ENCODE measurements at regions not wholly inside any gene's neighbourhood (a gene's known extent, or its start where the extent isn't known, plus 50 kb on each side); places are given as distances from the start of the nearest gene placed in this dataset.

DNA sequence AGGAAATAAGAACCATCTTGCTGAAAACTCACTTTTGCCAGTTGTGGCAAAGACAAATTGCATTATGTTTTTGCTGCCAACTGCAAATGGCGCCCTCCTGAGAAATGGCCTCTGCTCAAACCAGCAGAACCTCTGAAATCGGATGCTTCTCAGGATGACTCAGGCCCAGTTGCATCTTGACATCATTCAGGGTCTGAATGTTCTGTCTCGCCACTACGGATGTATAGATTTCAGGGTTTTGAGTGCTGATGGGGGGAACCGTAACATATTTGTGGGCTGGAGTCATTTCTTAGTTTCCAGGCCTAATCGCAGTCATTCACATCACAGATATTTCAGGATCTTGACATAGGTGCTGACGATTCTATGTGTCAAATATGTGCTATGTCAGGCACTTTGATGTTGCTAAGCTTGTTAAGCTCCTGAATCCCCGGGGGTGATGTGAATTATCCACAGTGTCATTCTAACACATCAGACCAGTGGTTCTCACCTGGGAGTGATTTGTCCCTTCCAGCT lies 207.1 kb downstream of the NFATC2 start:
- no peak for DNase-seq

DNA sequence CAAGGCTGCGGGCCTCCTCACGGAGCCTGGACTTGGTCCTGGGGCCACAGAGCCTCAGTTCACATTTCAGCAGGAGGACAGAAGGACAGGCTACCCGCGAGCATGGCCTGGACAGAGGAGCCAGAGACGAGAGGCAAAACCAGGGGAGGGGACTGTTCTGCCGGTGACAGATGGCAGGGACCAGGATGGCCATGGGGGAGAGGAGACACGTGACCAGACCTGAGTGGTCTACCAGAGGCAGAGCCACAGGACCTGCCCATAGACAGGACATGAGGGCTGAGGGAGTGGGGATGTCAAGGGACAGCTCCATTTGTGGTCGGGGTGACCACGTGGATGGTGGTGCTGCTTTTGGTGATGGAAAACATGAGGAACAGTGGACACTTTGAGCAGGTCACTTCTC lies 207.9 kb downstream of the NFATC2 start:
- no peak for DNase-seq

DNA sequence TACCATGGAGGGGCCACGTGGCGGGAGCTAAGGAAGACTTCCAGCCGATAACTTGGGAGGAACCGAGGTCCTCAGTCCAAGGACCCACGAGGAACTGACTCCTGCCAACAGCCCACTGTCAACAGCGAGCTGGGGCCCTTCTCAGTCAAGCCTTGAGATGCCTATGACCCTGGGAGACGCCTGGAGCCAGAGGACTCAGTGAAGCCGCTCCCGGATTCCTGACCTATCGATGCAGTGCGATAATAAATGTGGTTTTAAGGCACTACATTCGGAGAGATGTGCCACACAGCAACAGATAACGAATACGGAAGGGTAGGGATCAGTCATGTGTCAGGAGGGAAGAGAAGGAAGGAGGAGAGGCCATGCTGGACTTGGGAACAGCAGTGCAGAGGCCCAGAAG lies 208.5 kb downstream of the NFATC2 start:
- no peak for DNase-seq

DNA sequence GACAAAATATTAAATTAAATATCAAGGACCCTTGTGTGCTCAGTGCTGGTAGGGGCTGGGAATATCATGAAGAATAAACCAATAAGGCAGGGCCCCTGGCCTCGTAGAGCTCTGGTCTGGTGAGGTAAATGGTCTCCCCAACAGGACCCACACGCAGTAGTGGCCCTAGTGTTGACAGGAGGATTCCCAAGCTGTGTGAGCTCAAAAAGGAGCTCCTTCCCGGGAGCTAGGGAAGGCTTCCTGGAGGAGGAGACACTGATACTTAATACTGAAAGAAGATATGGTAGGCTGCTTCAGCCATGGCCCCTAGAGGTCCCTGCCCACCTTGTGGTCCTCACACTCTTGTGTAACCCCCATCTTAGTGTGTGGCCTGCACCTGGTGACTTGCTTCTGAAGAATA lies 209.1 kb downstream of the NFATC2 start:
- DNase-seq = no peak

DNA sequence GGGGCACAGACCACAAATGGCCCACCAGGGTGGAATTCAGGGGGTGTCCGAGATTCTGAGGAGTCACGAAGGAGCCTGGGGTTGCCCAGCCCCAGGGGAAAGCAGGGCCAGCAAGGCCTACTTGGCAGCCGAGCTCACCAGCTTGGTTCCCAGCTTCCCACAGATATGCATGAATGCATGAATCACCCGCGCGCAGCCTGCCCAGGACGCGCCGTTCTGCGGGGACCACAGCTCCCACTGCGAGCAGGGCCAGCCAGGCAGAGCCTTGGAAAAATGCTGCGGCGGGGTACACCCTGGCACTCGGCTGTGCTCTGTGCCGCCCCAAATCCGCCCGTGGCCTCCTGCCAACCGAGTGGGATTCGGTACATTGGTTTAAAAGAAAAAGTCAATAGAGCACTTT lies 211.0 kb downstream of the NFATC2 start:
- DNase-seq = no peak

DNA sequence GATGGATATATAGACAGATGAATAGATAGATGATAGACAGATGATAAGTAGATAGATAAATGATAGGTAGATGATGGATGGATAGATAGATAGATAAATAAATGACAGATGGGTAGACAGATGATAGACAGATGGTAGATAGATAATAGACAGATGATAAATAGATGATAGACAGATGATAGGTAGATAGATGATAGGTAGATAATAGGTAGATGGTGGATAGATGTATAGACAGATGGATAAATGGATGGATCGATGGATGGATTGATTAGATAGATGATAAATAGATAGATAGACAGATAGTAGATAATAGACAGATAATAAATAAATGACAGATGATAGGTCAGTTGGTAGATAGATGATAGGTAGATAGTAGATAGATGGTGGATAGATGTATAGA lies 212.7 kb downstream of the NFATC2 start:
- DNase-seq = no peak

DNA sequence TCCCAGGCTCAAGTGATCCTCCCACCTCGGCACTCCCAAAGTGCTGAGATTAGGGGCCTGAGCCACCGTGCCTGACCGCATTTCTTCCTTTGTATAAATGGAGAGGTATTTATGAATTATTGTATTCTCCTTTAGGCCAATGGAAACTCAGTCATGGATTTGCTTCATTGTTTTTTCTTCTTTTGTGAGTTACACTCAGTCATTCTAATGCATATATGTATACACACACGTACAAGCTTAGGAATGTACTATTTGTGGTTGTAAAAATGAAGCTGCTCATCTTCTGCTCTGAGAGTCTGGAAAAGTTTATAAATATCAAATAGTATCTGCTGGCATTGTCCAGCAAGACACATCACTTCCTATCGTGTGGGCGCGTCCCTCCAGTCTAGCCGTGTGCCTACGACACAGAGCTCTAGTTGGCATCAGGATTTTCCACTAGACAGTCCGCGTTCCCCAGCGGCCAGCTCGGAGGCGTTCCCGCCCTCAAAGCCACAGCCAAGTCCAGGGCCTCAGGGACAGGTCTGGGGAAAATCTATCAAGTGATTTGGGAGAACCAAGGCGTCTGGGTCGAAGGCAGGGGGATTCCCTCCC lies 215.2 kb downstream of the NFATC2 start:
- DNase-seq = no peak

DNA sequence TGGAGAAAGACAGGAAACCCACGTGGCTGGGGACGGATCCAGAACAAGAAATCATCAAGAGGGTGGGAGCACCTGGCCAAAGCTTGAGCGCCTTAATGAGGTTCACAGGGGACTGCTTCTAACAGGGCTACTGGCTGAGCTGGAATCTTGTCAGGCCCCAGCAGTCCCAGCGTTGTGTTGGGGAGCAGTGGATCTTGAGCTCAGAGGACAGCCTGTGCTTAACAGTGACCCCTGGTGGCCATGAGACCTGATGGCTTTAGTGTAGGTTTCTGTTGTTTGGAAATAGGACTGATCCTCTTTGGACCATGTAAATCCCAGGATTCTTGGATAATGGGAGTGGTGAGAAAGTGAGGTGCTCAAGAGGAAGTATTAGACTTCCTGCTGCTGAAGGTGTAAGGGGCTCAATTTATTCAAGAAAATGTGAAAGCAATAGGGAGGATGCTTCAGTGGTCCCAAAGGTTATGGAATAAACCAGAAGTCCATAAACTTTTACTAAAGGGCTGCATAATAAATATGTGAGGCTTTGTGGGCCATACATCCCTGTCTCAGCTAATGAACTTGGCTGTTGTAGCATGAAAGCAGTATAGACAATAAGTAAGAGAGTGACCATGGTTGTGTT lies 216.2 kb downstream of the NFATC2 start:
- DNase-seq = peak; percentile 39

DNA sequence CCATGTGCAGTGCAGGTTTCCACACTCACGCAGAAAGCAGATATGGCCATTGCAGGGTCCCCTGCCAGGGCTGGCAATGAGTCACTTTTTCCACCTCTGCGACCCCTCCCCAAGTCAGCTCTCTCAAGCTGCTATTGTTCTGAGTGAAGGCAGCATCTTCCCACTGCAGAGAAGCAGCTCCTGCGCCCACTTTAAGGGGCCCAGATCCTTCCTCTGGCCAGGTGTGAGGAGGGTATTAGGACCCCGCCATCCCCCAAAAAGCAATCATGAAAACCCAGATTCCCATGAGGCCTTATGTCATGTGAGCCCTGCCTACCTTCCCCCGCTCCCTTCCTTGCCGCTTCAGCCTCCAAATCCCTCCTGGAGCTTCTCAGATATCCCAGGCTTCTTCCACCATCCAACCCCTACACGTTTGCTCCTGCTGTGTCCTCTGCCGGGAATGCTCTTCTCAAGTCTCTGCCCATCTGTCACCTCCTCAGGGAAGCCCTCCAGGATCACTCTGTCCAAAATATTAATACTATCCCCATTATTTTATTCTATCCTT lies 220.3 kb downstream of the NFATC2 start:
- no peak for DNase-seq

DNA sequence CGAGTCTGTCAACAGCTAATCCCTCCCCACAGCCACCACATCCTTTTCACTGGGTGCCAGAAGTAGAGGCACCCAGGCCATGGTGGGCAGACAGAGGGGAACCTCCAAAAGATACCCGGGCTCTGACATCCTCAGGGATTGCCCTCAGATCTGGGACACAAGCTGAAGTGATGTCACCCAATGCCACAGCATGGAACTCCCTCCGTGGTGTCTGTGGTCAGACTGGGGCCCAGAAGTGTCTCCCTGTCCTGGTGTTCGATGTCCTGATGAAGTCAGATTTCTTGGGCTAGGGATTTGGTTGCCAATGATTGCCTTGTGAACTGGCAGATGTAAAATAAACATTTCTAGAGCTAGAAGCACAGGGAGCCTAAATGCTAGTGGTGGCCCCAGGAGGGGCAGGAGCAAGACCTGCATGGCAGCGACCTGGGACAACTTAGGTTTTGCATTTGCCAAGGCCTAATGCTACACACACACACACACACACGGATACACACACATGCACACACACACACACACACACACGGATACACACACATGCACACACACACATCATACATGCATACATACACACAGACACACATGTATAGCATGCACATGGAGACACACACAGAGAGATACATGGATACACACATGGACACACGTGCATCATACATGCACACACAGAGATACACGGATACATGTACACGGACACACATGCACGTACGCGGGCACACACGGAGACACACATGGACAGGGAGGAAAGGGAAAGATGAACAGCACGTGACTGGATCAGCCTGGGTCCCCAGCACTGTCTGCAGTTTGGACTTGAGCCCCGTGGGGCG lies 221.0 kb downstream of the NFATC2 start:
- DNase-seq = no peak

DNA sequence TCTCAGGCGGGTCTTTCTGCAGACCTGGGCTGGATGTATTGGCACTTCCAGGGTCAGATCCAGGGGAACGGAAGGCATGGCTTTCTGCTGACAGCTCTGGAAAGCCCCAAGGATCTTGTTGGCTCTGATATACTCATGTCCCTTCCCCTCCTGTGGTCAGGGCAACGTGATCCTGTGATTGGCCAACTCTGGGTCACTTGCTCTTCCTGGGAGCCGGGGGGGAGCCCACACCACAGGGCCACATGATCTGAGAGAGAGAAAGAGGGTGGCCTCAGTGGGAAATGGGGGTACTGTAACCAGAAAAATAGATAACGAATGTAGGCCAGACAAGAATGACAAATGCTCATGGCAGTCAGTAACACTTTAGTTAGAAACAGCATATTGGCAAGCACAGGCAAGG lies 223.0 kb downstream of the NFATC2 start:
- no peak for DNase-seq

DNA sequence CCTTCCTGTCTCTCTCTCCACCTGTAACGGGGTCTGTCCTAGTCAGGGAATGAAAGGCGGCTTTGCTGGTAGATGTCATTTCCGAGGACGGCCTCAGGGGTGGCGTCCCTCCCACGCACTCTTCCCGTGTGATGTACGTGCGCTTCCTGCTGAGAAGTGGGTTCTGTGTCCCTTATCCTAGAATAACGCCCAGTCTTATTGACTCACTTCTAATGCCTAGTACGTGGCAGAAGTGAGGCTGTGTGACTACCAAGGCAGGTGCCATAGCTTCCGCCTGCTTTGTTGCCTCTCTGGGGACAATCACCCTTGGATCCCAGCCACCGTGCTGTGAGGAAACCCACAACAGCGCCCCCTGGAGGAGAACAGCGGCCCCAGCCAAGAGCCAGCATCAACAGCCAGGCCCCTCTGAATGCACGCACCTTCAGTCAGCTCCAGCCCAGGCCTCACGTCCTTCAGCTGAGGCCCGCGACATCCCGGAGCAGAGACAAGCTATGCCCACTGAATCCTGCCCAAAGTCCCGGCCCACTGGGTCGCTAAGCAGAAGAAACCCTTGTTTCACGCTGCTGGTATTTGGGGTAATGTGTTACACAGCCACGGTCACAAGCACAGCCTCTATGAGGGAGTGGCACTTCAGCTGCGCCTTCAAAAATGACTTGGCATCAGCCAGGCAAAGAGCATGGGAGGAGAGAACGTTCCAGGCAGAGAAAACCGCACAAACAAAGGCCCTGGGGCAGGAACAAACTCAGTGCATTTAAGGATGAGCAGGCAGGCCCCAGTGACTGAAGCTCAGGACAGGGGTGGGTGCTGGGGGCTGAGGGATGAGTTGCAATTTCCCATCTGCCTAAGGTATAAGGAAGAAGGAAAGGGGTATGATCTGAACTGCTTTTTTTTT lies 224.2 kb downstream of the NFATC2 start:
- DNase-seq = peak; percentile 56

DNA sequence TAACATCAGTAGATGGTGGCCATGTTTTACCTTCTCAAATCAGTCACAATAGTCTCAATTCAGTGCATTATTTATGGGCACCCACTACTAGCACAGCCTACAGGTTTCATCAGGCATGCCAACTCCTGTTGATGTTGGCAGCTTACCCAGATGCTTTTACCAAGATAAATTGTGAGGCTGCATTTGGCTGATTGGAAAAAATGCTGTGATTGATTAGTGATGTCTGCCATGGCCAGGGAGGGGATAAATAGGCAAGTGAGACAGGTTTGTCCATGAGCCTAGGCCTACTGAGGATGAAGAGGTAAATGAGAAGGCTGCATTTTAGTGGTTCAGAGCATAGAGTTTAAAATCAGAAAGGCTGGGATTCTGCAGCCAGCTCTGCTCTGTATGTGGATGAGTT lies 227.1 kb downstream of the NFATC2 start:
- DNase-seq = no peak

DNA sequence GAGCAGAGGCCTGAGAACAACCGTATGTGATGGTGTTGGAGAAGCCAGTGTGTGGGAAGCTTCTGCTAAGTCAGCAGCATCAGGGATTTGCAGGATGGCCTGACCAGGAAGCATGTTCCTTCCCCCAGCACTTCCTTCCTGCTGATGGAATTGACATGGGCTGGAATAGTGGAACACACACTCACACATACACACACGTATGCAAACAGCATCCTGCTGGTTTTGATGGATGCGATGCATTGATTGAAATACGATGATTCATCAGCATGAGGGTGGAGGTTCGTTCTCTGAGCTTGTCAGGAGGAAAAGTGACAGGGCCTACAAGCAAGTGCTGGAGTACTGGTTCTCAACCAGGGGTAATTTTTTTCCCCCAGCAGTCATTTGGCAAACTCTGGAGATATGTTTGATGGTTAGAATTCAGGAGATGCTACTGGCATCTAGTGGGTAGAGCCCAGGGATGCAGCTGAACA lies 229.1 kb downstream of the NFATC2 start:
- DNase-seq = no peak

DNA sequence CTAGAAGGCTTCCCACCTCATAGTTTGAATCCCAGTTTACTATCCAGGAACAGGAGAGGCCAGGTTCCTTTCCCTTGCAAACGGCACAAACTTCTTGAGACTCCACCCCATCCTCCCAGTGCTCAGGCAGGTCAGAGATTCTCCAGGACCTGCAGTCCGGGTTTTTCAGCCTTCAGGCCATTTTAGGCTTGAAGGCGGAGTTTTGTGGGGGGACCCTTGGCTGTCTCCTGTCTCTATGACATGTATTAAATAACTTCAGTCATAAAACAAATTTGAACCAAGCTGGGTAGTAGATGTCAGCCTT lies 230.1 kb downstream of the NFATC2 start:
- DNase-seq = no peak

DNA sequence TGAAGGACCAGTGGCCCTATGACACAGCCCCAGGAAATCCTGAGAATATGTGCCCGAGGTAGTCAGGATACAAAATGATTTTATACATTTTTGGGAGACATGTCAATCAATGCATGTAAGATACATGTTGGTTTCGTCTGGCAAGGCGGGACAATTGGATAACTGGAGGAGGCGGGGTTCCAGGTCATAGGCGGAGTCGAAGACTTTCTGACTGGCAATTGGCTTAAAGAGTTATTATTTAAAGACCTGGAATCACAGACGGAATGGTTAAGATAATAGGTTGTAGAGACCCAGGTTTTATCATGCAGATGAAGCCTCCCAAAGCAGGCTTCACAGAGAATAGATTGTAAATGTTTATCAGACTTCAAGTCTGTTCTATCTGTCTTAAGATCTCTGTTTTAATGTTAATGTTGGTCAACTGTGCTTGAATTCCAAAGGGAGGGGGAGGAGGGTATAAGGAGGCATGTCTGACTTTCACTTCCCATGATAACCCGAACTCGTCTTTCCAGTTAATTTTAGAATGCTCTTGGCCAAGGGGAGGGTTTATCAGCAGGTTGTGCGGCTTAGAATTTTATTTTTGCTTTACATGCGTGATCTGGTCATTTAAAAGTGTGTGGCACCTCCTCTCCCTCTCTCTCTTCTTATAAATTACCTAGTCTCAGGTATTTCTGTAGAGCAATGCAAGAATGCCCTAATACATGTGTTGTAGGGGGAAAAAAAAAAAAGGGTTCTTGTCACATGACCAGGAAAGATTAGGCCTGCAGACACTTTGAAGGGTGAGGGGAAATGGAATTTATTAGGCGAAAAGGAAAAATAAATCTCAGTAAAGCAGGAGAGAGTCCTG lies 230.7 kb downstream of the NFATC2 start:
- DNase-seq = no peak

DNA sequence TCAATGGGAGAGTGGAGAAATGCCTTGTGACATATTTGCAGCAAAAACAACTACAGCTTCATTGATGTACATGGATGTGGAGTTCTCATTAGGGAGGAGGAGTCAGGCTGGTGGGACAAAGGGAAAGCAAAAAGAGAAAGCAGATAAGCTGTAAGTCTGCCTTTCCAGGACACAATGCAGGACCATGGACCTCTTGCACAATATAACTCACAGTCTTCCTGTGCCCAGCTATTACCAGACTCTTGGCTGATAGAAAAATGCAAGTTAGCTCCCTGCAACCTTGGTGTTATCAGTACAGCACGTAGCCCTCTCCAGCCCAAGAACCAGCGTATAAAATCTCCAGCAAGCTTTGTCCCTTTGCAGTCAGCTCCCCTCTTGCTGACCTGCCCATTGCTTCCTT lies 232.3 kb downstream of the NFATC2 start:
- DNase-seq = no peak

DNA sequence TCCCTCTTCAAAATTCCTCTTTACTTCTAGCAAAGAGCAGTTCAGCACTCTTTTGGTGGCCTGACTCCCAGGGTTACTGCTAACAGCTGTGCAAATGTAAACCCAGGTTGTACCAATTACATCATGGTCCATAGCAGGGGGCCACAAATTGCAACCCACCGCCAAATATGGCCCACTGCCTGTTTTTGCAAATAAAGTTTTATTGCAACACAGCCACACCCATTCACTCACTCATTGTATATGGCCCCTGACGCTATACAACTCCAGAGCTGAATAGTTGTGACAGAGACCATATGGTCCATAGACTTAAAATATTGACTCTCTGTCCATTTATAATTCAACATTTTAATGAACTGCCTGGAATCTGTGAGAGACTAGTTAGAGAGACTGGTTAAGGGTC lies 233.4 kb downstream of the NFATC2 start:
- DNase-seq = no peak

DNA sequence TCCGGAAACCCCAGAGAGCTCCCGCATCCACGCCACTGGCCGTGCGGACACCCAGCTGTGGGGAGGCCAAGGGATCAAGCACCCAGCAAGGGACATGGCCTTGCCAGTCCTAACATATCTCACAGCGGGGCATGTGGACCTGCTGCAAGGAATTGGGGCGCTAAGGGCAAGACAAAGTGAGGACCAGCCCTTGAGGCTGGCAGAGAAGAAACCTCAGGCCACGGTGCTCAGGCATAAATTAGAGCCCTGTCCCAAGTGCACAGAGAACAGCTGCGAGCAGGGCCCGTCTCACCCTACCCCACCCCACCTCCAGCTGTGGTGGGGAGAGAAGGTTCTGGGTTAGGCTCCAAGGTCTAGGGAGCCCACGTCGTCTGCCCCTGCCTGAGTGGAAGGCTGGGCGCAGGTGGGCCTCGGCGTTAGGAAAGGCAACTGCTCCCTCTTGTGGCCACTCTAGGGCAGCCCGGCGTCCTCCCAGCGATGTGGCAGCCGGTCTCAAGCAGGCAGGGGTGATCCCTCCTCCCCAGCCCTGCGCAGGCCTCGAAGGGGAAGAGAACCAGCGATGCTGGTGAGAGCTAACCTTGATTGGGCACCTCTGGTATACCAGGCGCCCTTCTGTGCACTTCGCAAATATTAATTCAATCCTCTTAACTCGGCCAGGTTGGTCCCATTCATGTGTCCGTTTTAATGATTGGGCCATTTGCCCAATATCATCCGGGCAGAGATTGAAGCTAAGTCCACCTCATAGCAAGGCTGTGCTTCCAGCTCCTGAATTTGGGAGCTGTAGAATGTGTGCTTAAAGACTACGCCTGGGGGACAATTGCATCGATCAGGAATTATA lies 235.8 kb downstream of the NFATC2 start:
- peak; percentile 74 for DNase-seq

DNA sequence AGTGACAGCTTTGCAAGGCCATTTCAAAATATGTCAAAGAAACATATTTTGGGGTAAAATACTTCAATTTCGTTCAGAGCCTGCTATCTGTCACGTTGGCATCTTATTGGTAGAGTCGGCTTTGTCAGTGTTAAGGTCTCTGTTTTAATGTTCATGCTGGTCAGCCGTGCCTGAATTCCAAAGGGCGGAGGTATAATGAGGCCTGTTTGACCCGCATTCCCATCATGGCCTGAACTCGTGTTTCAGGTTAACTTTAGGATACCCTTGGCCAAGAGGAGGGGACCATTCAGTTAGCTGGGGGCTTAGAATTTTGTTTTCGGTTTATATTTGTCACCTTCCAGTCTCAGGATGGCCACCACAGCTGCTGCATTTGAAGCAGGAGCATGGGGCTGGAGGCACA lies 236.4 kb downstream of the NFATC2 start:
- DNase-seq = no peak
